SK-N-DZ (cell line): ENCODE measurements at regions not wholly inside any gene's neighbourhood (a gene's known extent, or its start where the extent isn't known, plus 50 kb on each side); places are given as distances from the start of the nearest gene placed in this dataset.

ENCODE experiments used
- DNase-seq: peaks from one replicate; pipeline ENCODE4 v3.0.0-alpha.2; 2015; ENCODE audit warnings: low spot score
- small RNA-seq, 2 experiments: library from RNA; depleted of rRNA; stranded (forward); fragments of <200 nt; gene quantifications; one replicate each; pipeline ENCODE3, GENCODE V24; 2014

DNA sequence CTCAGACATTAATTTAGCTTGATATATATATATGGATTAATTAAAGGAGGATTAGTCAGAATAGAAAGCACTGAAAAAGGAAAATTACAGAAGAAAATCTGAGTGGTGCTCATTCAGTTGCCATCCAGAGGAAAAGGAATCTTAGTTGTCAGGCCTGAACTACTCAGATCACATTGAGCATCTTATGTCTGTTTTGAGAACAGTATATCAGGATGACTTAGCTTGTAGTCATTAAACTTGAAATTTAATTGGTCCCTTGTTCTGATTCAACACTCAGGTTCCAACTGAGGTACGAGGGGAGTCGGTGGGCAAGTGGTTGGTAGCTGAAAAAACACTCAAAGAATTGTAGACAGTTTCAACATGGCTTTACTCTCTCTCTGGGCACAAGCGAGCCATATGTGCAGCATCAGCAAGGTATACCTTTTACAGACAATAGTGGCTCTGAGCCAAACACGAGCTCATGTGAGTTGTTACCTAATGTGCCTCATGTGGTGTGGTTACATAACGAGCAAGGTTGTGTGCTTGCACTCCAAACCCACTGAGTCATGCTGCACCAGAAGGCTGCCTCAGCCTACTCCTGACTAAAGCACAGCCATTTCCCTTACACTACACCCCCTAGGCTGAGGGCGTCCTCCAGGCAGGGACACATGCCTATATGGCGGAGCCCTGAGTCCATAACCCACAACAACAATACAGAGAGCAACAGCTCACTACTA lies 73.0 kb upstream of the HMGN3 start:
- no peak for DNase-seq

DNA sequence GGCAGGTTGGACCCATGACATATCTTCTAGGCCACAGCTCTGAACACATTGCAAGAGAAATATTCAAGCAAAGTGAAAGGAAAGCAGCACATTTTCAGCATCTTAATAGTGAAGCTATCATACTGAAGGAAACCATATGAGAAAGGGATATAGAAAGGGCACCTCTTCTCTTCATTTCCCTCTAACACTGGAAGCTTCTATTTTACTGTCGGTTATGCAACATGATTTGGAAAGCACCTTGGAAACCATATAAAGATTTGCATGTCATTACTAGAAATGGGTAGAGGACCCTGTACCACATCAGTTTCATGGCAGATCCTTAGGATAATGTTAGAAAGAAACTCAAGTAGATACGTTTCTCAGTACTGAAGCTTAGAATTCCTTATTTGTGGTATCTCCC lies 70.5 kb upstream of the HMGN3 start:
- DNase-seq = no peak

DNA sequence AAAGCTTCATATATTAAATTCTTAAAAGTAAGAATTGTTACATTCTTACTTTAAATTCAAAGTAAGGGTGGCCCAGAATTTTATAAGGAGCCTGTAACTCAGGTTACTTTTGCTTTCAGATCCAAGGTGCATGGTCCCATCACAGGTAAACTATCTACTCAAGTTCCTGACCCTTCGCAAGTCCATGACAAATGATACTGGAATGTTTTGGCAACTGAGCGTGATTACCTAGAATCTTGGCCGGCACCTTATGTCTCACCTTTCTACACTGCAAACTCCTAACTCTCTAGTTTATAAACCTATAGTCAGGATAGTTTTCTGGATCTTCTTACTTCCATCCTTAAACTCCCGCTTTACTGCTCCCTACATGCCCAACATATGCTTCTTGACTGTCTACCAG lies 67.9 kb upstream of the HMGN3 start:
- no peak for DNase-seq

DNA sequence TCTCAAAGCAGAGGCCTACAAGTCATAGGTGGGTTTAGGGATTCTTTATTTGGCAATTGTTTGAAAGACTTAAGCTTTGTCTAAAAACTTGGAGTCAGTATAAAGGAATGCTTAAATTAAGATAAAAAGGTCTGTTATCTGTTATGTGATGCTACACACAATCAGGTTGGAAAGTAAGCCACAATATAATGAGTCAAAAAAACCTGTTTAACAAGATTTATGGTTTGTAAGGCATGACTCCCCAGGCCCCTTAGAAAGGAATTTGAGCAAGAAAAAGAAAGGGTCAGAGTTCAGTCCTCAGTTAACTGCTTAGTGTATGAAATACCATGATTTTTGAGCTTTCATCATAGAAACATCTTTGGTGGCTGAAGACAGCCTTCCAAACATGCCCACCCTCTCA lies 66.8 kb upstream of the HMGN3 start:
- no peak for DNase-seq

DNA sequence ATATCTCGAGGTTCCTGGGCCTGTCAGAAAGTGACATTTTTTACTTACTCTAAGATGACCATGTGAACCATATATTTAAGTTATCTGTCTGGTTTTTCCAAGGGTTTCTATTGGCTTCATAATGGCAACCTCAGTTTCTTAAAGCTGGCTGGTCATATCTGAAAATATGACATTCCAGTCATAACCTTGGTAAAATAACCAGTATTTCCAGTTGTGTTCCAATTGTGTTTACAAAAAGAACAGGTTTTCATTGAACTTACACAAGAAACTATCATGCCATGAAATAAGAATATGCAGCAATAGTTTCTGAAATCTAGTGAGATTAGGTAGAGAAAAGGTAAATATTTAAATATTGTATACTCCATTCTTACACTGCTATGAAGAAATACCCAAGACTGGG lies 61.7 kb upstream of the HMGN3 start:
- DNase-seq = no peak

Small RNA genes lying in the stretch of these regions (small RNA-seq; reads per million reads assigned to genes)
- 0 to 0.04 reads per million in 2 experiments for gene AL078601.1
- 0 reads per million in 2 experiments for gene RF00019
